ENCODE measurements at regions not wholly inside any gene's neighbourhood (a gene's known extent, or its start where the extent isn't known, plus 50 kb on each side); places are given as distances from the start of the nearest gene placed in this dataset.

GRCh38 chr12:25746131-25746530 lies 193.0 kb upstream of the LMNTD1 start:
- no peak for TF ChIP-seq CTCF (conservative IDR thresholded peaks at IDR 0.05 in 1 of 2, IDR thresholded peaks at IDR 0.05 in 1 of 2; ENCODE audit: low read depth in 1 of 2, low read length in 2 of 2)
- TF ChIP-seq EZH2 (IDR thresholded peaks at IDR 0.05; ENCODE audit: low read length, missing control alignments) = no peak

All from fibroblast of lung (primary cell).